HUES6 (cell line): ENCODE measurements at regions not wholly inside any gene's neighbourhood (a gene's known extent, or its start where the extent isn't known, plus 50 kb on each side); places are given as distances from the start of the nearest gene placed in this dataset.
"Not testable (repeated sequence)": the region's sequence is repeated elsewhere in the genome, so short reads cannot be mapped to it uniquely, and the experiment has no call there.

Experiments used
- H3K27ac ChIP-seq: 2 replicates; pipeline ENCODE4 v1.7.0; 2013; ENCODE audit warnings: low read depth, mild to moderate bottlenecking, low read length, inconsistent platforms
- H3K27me3 ChIP-seq: 2 replicates; pipeline ENCODE4 v1.6.1; 2013; ENCODE audit warnings: low read length; ENCODE audit not compliant: control insufficient read depth, insufficient read depth
- H3K36me3 ChIP-seq: 2 replicates; pipeline ENCODE4 v1.6.1; 2013; ENCODE audit warnings: low read length; ENCODE audit not compliant: control insufficient read depth, insufficient read depth
- H3K4me1 ChIP-seq: 2 replicates; pipeline ENCODE4 v1.6.1; 2013; ENCODE audit warnings: low read length; ENCODE audit not compliant: control insufficient read depth, insufficient read depth
- H3K4me3 ChIP-seq: 2 replicates; pipeline ENCODE4 v1.5.1; 2013; ENCODE audit warnings: low read depth, low read length
- H3K9ac ChIP-seq: one replicate; pipeline ENCODE4 v1.6.1; 2013; ENCODE audit warnings: mild to moderate bottlenecking, low read length
- H3K9me3 ChIP-seq: 2 replicates; pipeline ENCODE4 v1.6.1; 2013; ENCODE audit warnings: low read depth, low read length; ENCODE audit not compliant: control insufficient read depth, insufficient read depth

- H3K4me3 ChIP-seq, result no peak overlapping the region
- H3K27ac ChIP-seq, result peak overlapping the region; percentile 19; the same call in 1 of the 2 replicates
Measured at GRCh38 chr2:38147333-38148121, 71.6 kb upstream of the CYP1B1 start.

GRCh38 chr2:38146907-38147307, 71.0 kb upstream of the CYP1B1 start:
- H3K4me1 ChIP-seq, result peaks cover 15% of the 10 kb centered on the region; the same call in 1 of the 2 replicates
- 0 out of 2 replicates have a peak overlapping the region, but pooled peaks have one; percentile 19 for H3K4me3 ChIP-seq
- no peaks in the 10 kb centered on the region for H3K27me3 ChIP-seq
- peak overlapping the region; percentile 84; the same call in 1 of the 2 replicates for H3K27ac ChIP-seq
- H3K36me3 ChIP-seq, result no peaks in the 10 kb centered on the region
- peaks cover 23% of the 10 kb centered on the region for H3K9me3 ChIP-seq
- peak overlapping the region; percentile 73 for H3K9ac ChIP-seq

More at GRCh38 chr2:38147333-38148121, 71.6 kb upstream of the CYP1B1 start:
- H3K9ac ChIP-seq, result no peak overlapping the region
- peaks cover 23% of the 10 kb centered on the region for H3K9me3 ChIP-seq
- H3K36me3 ChIP-seq, result no peaks in the 10 kb centered on the region
- peaks cover 15% of the 10 kb centered on the region; the same call in 1 of the 2 replicates for H3K4me1 ChIP-seq
- no peaks in the 10 kb centered on the region for H3K27me3 ChIP-seq

DNA sequence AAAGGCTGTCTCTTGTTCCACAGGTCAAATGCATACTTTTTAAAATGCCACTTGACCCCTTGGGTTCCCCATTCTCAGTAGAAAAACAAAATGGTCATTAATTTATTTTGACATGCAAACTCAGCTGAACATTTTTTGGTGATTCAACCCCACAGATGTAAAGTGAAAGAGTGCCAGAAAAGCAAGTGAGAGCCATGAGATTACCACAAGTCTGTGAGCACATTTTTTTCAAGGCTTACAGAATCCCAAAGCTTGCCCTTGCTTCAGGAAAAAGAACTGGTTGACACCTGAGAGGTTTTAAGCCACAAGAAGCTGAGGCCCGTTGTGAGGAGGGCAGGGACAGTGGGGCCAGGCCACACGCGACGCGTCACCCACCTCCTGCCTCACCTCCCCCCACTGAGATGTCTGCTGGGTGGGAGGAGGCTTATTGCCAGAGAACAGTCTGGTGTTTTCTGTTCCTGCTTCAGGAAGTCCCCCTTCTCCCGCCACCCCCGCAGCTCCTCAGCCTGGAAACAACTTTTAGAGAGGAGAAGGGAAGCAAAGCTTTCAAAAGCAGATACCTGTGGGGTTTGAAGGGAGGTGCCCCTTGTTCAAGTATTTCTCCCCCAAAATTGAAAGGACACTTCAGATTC, 70.4 kb upstream of the CYP1B1 start:
- H3K9me3 ChIP-seq, result peaks cover 24% of the 10 kb centered on the region
- H3K27me3 ChIP-seq, result no peaks in the 10 kb centered on the region
- H3K4me3 ChIP-seq, result 0 out of 2 replicates have a peak overlapping the region, but pooled peaks have one; percentile 19
- H3K4me1 ChIP-seq, result peaks cover 15% of the 10 kb centered on the region; the same call in 1 of the 2 replicates
- peak overlapping the region; percentile 84; the same call in 1 of the 2 replicates for H3K27ac ChIP-seq
- no peaks in the 10 kb centered on the region for H3K36me3 ChIP-seq
- peak overlapping the region; percentile 73 for H3K9ac ChIP-seq

DNA sequence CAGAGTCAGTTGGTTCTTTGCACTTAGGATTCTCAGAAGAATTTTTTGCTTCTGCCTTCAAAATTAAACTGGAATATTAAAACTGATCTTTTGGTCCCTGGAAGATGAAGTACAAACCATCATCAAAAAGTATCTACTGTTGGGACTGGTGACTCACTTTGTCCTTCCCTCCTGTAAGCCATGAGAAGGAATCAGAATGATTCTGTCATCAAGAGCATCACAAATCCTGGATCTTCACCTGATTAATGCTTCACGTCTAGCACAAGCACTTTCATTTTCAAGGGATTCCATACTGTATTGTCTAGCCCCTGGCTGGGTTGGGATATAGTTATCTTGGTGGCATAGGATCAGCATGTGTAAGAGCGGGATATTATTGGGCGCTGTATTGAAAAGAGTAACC, 69.3 kb upstream of the CYP1B1 start:
- no peak overlapping the region for H3K9ac ChIP-seq
- no peak overlapping the region for H3K4me3 ChIP-seq
- no peaks in the 10 kb centered on the region for H3K36me3 ChIP-seq
- no peaks in the 10 kb centered on the region for H3K27me3 ChIP-seq
- H3K4me1 ChIP-seq, result peaks cover 15% of the 10 kb centered on the region; the same call in 1 of the 2 replicates
- peaks cover 32% of the 10 kb centered on the region for H3K9me3 ChIP-seq
- no peak overlapping the region for H3K27ac ChIP-seq

- Histone ChIP-seq H3K27me3 (no peaks in the 10 kb centered on the region), H3K4me3 (no peak overlapping the region), H3K9me3 (peaks cover 49% of the 10 kb centered on the region), H3K36me3 (no peaks in the 10 kb centered on the region), H3K9ac (no peak overlapping the region), H3K4me1 (peaks cover 15% of the 10 kb centered on the region; the same call in 1 of the 2 replicates), H3K27ac (no peak overlapping the region)
Measured at GRCh38 chr2:38142627-38143026, 66.7 kb upstream of the CYP1B1 start.

GRCh38 chr2:38141501-38141900, 65.5 kb upstream of the CYP1B1 start:
- no peaks in the 10 kb centered on the region for H3K36me3 ChIP-seq
- peaks cover 50% of the 10 kb centered on the region for H3K9me3 ChIP-seq
- H3K4me3 ChIP-seq, result no peak overlapping the region
- peaks cover 6% of the 10 kb centered on the region; the same call in 1 of the 2 replicates for H3K4me1 ChIP-seq
- H3K27ac ChIP-seq, result no peak overlapping the region
- no peak overlapping the region for H3K9ac ChIP-seq
- H3K27me3 ChIP-seq, result no peaks in the 10 kb centered on the region

DNA sequence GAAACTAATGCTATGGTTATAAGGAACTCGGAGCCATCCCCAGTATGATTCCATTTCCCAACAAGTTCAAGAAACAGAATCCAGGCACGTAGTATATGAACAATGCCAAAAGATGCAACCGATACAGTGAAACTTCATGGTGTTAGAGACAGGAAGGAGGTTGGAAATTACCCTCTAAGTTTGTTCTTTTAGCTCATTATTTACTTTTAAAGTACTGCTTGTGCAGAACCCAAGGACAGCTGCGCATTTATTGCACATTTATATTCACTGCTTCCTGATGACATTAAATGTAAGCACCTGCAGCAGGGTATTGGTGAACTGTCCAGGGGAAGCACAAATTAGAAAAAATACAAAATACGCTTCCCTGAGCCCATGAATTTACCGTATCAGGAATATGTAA, 63.0 kb upstream of the CYP1B1 start:
- H3K9me3 ChIP-seq, result peaks cover 37% of the 10 kb centered on the region
- H3K4me3 ChIP-seq, result no peak overlapping the region
- H3K36me3 ChIP-seq, result no peaks in the 10 kb centered on the region
- no peak overlapping the region for H3K9ac ChIP-seq
- H3K27ac ChIP-seq, result no peak overlapping the region
- H3K27me3 ChIP-seq, result no peaks in the 10 kb centered on the region
- H3K4me1 ChIP-seq, result no peaks in the 10 kb centered on the region

DNA sequence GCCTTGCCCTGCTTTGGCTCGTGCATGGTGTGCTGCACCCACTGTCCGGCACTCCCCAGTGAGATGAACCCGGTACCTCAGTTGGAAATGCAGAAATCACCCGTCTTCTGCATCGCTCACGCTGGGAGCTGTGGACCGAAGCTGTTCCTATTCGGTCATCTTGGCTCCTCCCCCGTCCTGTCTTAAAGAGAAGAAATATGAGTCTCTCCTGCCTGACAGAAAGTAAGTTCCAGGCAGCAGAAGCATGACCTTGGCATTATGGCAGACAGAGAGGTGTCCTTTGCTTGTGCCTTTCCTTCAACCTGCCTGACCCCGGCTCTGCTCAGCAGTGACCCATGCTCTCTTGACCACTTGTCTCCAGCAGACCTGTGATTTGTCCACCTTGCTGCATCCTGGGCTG, 62.5 kb upstream of the CYP1B1 start:
- no peaks in the 10 kb centered on the region for H3K36me3 ChIP-seq
- H3K27ac ChIP-seq, result no peak overlapping the region
- H3K9ac ChIP-seq, result no peak overlapping the region
- H3K9me3 ChIP-seq, result peaks cover 32% of the 10 kb centered on the region
- H3K4me1 ChIP-seq, result no peaks in the 10 kb centered on the region
- no peak overlapping the region for H3K4me3 ChIP-seq
- no peaks in the 10 kb centered on the region for H3K27me3 ChIP-seq

DNA sequence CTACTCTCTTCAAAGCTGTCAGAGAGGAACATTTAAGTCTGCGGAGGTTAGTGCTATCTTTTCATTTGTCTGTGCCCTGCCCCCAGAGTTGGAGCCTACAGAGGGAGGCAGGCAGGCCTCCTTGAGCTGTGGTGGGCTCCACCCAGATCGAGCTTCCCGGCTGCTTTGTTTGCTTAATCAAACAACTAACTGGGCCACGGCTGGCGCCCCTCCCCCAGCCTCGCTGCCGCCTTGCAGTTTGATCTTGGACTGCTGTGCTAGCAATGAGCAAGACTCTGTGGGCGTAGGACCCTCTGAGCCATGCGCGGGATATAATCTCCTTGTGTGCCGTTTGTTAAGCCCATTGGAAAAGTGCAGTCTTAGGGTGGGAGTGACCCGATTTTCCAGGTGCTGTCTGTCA, 62.0 kb upstream of the CYP1B1 start:
- H3K27me3 ChIP-seq, H3K27ac ChIP-seq, H3K9ac ChIP-seq, H3K4me3 ChIP-seq, H3K36me3 ChIP-seq, H3K4me1 ChIP-seq: not testable (repeated sequence)
- H3K9me3 ChIP-seq, result peaks cover 32% of the 10 kb centered on the region

DNA sequence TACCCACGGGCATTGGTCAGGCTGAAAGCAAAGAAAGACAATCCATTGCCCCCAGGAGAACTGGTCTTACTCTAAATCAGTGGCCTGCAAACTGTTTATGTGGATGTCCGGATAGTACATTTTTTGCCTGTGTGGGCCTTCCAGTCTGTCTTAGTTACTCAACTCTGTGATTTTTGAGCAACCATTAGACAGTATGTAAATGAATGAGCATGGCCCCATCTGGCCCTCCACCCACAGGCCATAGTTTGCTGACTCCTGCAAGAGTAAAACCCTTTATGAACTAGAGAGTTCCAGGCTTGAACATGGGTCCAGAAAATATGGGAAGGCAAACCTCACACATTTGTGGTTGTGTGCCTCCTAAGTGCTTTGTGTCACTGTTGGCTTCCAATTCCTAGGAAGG, 55.7 kb upstream of the CYP1B1 start:
- Histone ChIP-seq H3K27me3 (no peaks in the 10 kb centered on the region), H3K9me3 (peaks cover 30% of the 10 kb centered on the region), H3K4me1 (no peaks in the 10 kb centered on the region), H3K9ac (no peak overlapping the region), H3K4me3 (no peak overlapping the region), H3K36me3 (no peaks in the 10 kb centered on the region), H3K27ac (no peak overlapping the region)

DNA sequence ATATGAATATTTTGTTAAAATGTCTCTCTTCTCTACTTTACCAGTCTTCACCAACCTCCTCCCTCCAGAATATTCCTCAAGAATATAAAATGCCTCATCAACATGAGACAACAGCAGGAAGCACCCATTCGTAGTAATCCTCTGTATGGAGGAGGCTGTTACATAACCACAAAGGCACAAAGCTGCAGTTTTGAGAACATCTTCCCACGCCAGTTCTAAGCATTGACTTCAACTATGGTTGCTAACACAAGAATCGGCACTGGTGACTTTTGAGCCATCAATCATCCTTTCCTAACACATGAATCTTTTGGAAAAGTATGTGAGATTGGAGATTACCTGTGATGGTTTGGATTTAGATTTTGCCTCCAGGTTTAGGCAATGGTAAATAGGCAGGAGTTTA, 54.9 kb upstream of the CYP1B1 start:
- Histone ChIP-seq H3K4me3 (no peak overlapping the region), H3K4me1 (no peaks in the 10 kb centered on the region), H3K9me3 (peaks cover 37% of the 10 kb centered on the region), H3K27me3 (no peaks in the 10 kb centered on the region), H3K27ac (no peak overlapping the region), H3K36me3 (no peaks in the 10 kb centered on the region; the same call in 1 of the 2 replicates), H3K9ac (no peak overlapping the region)
